Thyroid gland (tissue), 4 donors: ENCODE measurements at regions not wholly inside any gene's neighbourhood (a gene's known extent, or its start where the extent isn't known, plus 50 kb on each side); places are given as distances from the start of the nearest gene placed in this dataset.

Experiments
- CTCF ChIP-seq, 6 experiments: fragments of 200-600 bp in 3 of 6; fragments of 450-650 bp in 3 of 6; sonication (generic) in 3 of 6; IDR thresholded peaks; one replicate each; pipeline ENCODE4 v1.5.1; 2016 to 2019; ENCODE audit warnings: antibody characterized with exemption in 6 of 6, mild to moderate bottlenecking in 2 of 6, inconsistent platforms in 1 of 6, moderate library complexity in 1 of 6
- POLR2A ChIP-seq, 2 donors: fragments of 450-650 bp; IDR thresholded peaks; one replicate each; pipeline ENCODE4 v1.6.1; 2017; ENCODE audit warnings: antibody characterized with exemption in 2 of 2, mild to moderate bottlenecking in 2 of 2, moderate library complexity in 1 of 2

GRCh38 chr10:21122907-21123306 lies 225.8 kb upstream of the NEBL start:
- TF ChIP-seq CTCF (IDR thresholded peaks at IDR 0.05) (no peak), POLR2A (IDR thresholded peaks at IDR 0.05) (no peak)
